ENCODE measurements at regions not wholly inside any gene's neighbourhood (a gene's known extent, or its start where the extent isn't known, plus 50 kb on each side); places are given as distances from the start of the nearest gene placed in this dataset.

DNA sequence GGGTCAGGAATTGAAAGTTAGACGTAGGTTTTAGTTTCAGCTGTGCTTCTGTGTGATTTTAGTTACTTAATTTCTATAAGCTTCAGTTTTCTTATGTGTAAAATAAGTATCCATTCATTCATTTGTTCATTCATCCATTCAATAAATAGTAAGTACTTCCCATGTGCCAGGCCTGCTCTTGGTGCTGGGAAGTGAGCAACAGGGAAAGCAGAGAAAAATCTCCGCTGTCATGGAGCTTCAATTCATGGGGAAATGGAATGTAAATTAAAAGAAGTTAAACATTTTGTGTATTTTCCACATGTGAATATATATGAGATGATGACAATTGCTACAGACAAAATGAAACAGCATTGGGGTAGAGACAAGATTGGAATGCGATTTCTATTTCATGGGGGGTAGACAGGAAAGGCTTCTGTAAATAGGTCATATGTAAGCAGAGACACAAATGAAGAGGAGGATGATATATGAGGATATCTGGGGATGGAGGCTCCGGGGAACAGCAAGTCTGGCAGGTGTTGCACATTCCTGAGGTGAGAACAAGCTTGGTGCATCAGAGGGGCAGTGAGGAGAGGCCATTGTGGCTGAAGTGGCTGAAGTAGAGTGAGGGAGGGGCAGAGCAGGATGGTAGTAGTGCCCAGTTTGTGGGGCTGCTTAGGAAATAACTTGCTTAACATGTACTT is 66.2 kb downstream of the FHIP1A start:
- TF ChIP-seq, protein P1, sequence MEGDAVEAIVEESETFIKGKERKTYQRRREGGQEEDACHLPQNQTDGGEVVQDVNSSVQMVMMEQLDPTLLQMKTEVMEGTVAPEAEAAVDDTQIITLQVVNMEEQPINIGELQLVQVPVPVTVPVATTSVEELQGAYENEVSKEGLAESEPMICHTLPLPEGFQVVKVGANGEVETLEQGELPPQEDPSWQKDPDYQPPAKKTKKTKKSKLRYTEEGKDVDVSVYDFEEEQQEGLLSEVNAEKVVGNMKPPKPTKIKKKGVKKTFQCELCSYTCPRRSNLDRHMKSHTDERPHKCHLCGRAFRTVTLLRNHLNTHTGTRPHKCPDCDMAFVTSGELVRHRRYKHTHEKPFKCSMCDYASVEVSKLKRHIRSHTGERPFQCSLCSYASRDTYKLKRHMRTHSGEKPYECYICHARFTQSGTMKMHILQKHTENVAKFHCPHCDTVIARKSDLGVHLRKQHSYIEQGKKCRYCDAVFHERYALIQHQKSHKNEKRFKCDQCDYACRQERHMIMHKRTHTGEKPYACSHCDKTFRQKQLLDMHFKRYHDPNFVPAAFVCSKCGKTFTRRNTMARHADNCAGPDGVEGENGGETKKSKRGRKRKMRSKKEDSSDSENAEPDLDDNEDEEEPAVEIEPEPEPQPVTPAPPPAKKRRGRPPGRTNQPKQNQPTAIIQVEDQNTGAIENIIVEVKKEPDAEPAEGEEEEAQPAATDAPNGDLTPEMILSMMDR (IDR thresholded peaks at IDR 0.05; ENCODE audit: insufficient read depth, low read depth, low read length): no peak
- TF ChIP-seq EZH2 (IDR thresholded peaks at IDR 0.05; ENCODE audit: insufficient read depth, low read length): no peak

Data from astrocyte (in vitro differentiated cells and primary cell).